ENCODE measurements at regions not wholly inside any gene's neighbourhood (a gene's known extent, or its start where the extent isn't known, plus 50 kb on each side); places are given as distances from the start of the nearest gene placed in this dataset.

DNA sequence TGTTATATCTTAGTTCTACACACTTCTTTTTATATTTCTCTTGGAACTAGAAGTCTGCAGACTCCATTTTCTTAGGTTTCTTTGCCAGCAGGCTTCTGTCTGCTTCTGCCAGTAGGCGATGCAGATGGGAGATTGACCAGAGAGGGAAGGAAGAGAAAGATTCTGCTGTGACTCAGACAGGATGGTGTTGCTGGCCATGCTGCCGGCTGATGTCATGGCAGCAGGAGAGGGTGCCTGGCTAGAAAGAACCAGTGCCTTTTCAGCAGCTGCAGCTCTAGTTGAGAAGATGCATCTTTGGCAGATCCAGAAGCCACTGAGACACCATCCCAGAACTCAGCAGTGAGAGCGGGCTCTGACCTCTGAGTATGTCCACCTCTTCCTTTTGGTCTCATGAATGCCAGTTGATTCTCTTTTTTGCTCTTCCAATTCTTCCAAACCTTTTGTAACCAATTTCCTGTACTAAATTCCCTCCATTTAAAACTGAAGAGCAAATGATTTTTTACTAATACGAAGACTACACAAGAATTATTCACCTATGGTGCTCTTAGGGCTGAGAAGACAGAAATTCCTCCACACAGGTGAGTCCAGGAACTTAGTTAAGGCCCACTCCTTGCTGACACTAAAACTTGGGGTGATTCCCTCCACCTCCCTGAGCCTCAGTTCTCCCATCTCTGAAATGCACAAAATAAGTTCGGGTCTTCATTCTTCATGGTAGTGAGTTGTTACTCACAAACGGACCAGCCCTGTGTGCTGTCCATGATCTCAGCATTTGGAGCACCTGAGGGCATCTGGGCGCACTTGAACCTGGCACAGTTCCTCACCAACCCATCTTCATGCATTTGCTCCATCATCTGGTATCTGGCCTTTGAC lies 200.7 kb downstream of the MYCN start:
- no peak for DNase-seq

DNA sequence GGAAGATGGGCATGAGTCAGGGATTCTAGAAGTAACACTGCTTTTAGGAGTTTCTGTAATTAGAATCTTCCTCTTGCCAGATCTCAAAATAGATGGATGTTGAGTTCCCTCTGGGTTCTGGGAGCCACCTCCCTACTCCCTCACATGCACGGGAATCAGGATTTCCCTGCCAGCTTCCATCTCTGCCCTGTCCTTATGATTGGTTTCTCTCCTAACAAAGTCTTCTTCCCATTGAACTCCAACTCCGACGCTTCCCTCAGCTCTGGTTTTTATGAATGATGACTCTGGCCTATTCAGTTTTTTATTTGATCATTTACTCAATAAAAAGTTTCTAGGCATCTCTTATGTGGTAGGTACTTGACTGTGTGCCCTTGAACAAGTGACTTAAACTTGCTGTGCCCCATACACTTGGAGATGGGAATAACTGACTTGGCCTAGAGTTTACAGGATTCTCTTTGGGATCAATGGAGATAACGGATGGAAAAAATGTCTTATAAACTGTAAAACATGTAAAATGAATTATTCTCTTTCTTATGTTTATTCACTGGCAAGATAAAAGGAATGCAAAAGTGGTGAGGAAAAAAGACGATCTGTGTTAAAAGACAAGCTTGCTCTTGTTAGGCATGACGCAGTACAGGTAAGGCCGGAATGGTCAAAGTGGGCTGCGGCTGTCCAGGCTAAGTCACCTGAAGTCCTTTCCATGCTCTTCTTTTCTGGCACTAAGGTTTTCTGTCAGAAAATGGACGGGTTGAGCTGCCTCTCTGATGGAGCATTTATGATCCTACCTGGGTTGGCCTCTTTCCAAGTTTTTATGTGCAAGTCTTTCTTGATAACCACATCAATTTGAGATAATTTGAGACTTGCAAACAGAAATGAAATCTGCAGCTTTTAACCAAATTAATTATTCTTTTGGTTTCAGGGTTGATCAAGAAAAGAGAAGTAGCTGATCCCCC lies 199.6 kb downstream of the MYCN start:
- no peak for DNase-seq

DNA sequence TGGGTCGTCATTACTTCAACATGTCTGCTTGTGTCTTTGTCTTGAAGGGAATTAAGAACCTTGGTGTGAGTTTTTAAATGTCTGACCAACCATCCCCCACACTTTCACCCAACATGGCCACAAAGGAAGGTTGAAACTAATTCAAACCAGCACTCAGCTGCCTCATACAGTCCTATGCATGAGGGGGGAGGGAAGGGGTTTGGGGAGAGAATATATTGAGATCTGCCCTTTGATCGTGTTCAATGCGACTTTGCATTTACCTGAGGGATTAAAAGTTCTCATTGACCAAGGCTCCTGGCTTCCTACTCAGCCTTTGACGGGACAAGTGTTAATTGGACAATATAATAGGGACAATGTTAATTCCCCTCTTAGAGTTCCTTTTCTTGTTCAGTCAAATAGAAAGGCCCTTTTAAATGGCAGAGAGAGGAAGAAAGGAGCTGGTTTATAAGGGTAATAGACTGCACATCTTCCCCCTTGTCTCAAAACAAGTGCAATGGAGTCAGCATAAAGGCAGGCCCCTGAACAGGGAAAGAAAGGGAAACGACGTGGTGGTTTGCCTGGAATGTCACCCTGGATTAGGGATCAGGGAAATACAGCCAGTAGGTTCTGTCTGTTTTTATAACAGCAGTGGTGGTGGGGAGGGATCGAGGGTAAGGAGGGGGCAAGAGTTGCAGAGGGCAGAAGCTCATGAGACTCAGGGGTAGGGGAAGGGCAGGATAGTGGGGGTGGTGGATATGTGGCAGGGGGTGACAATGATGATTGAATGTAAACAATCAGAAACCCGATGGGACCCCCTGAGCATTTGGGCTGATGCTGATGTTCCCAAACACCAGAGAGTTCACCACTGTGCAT lies 198.7 kb downstream of the MYCN start:
- no peak for DNase-seq

DNA sequence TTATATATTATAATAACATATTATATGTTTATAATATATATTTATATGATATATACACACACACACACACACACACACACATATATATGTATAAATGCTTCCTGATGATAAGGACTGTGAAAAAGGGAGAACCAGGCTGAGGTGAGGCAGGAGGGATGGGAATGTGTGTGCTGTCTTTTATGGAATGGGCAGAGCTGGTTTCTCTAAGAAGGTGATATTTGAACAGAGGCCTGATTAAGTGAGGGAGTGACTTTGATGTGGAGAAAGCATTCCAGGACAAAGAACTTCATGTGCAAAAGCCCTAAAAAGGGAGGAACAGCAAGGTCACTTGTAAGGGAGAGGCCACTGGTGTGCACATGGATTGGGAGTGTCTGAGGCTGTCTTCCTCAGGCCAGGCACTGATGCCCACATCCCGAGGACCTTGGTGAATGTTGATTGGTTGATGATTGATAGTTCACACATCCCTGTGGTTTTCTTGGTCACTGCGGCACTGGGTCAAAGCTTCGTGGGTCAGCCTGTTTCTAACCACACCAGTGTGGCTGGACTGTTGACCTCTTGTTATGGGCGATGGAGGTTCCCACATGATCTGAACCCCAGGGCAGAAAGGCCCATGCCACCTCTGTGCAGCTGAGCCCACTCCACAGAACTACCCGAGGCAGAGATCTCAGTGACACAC lies 196.9 kb downstream of the MYCN start:
- no peak for DNase-seq

DNA sequence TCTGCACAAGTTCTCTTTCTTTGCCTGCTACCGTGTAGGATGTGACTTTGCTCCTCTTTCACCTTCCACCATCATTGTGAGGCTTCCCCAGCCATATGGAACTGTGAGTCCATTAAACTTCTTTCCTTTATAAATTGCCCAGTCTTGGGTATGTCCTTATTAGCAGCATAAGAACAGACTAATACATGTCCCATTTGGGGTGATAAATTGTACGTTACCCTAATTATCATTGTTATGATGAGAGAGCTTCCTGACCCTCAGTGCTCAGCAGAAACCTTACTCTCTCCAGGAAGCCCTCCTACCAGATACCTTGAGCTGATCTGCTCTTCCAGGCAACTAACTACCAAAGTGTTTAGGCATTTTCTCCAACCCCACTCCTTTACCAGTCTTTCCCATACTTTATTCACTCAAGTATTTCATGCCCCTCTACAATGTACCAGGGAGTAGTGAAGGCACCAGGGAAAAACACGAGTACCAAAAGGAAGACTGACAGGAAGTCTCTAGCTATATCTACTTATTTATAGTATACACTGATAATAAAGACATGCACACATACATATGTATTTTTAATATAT lies 196.2 kb downstream of the MYCN start:
- DNase-seq, result no peak

DNA sequence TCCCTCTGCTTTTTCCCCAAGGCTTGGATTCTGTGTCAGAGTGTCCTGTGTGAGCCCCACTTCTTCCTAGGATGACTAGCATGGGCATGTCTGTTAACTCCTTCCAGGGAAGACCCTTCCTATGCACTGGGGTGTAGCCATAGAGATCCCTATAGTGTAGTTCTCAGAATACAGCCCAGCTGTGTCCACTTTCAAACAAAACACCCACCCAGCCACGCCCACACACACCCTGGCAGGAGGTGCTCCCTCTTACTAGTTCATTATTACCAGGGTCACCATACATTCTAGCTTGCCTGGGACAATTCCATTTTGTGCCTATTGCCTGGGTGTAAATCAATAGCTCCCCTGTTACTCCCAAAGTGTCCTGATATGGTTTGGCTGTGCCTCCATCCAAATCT lies 195.6 kb downstream of the MYCN start:
- DNase-seq, result no peak

DNA sequence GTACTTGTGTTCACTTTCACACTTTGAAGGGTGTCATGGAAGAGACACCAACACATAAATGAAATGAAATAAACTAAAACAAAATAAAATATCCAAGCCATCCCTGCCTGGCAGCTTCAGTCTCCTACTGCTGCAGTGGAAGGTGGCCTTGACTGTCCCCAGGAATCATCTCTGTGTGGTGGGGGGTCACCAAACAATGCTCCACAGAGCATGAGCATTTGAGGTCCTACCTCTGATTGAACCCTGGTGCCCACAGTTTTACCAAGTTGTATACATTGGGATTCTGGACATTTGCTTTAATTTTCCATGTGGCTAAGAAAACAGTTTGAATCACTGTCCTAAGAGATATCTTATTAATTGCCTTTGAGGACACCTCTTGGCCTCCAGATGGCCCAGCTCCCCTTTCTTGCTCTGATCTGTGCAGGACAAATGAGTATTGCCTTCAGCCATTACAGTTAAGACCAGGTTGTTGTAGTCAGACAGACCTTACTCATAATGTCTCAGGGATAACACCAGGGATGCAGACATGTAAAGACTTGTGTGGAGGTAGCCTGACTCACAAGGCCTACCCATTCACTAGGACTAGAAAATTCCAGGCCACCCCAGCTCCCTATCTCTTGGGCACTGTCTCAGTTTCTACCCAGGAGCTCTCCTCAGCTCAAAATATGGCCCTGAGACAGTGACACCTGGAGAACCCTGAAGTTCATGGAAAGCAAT lies 195.0 kb downstream of the MYCN start:
- DNase-seq, result no peak

DNA sequence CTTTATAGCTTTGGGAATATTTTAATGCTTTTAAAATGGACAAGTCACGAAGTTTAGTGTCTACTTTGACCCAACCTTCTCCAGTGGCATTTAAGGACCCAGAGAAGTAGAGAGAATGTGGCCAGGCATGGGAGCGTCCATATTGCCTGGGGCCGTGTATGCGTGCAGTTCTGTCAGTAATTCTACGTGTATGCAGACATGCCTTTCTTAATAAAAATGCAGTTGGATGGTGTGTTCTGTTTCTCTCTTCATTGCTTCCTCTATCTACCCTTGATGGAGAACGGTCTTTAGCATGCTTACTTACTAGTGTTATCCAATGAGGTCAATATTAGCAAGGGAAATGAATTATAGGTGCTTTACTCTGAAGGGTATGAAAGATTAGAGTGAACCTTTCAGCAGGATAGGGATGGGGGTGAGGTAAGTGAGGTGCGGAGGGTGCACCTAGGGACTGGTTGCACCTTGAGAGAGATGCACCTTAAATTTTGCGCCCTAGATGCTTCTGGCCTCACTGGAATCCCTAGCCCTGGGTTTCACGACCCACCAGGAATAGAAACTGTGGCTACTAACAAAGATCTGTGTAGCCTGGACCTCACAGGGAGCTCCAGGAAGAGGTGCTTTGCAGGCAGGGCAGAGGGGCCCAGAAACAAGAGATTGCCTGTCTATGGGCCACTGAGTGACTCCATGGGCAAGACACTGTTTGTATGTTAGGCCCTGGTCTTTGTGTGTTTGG lies 194.3 kb downstream of the MYCN start:
- no peak for DNase-seq

DNA sequence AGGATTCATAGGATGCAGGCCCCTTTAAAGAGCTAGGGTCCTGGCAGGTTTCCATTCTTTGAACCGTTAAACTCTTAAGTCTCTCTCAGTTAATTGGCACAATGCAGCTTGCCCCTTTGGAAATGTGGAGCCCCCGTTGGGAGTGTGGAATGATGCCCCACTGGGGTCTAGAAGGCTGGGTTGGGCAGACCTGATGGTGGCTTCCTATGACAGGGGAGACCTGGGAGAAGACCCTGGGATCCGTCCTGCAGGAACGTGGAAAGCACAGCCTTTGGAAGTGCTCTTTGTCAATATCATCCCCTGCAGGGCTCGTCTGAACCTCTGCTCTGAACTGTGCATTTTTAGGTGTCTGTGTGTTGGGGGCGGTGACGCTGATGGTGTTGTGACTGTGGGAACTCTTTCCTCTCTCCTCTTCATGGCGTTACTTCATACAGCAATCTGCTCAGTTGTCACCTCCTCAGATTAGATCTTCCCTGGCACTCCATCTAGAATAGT lies 190.6 kb downstream of the MYCN start:
- DNase-seq, result no peak

DNA sequence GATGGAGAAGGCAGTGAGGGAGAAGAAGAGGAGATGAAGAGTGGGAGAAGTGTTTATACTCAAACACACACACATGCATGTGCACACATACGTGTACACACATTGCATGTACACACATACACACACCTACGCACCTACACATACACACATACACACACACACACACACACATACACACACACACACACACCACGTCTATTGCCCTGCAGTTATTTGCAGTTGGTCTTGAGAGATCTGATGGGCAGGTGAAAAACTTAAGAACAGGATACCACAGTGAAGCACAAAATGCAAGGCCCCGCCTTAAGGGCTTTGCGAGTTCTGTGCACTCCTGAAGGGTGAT lies 190.2 kb downstream of the MYCN start:
- DNase-seq, result no peak

DNA sequence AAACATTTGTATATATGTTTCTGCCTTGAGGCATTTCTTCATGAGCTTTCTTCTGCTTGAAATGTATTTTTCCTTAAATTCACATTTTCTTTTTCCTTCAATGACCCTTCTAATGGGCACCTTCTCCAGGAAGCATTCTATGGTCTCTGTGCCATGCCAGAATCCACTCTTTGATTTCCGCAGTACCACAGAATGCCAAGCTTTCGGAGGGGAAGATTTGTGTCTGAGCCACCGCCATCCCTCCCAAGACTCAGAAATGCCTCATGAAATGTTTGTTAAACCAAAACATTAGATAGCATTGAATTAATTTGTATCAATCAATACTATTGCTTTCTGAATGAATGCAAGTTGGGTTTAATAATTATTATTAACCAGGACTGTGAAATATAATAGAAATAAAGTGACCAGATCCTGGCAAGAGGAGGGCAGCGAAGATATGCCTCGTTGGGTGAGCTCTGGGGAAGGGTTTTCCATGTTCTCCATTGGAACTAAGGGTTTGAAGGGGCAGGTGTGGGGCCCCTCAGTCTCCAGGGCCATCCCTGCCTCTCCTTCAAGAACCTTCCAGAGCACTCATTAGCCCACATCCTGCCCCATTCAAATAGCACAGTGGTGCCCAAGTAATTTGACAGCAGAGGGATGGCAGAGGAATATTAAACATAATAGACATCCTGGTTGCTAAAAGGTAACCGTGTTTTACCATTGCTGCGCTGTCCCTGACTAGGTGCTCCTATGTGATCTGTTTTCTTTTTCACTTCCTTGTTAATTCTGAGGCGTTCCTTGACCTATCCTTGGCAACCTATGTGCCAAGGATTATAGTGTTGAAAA lies 189.6 kb downstream of the MYCN start:
- DNase-seq, result no peak

DNA sequence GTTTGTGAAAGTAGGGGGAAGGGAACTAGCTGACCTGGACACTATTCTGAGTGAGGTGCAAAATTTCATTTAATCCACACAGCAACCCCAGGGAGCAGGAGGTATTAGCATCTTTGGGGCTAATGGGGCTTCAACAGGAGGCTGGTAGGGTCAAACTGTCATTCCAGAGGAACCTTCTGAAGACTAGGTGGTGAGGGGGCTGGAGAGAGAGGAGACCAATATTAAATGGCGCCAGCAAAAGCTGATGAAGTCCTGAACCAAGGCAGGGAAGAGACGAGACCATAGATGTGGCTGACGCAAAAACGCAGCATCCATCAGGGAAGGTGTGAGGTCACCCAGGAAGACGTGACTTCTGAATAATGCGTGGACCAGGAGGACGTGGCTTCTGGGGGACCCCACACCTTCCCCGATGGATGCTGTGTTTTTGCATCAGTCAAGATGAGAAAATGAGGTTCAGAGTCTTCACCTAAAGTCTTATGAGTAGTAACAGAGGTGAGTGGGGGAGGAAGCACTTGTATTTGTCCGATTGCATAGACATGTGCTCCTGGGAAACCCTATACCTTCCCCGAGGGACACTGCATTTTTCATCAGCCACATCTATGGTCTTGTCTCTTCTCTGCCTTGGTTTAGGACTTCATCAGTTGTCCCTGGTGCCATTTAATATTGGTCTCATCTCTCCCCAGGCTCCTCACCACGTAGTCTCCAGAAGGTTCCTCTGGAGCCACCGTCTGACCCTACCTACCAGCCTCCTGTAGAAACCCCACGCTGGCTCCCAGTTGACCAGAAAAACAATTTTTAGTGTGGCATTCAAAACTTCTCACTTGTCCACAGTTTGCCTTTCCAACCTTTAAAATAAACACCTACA lies 188.6 kb downstream of the MYCN start:
- no peak for DNase-seq

DNA sequence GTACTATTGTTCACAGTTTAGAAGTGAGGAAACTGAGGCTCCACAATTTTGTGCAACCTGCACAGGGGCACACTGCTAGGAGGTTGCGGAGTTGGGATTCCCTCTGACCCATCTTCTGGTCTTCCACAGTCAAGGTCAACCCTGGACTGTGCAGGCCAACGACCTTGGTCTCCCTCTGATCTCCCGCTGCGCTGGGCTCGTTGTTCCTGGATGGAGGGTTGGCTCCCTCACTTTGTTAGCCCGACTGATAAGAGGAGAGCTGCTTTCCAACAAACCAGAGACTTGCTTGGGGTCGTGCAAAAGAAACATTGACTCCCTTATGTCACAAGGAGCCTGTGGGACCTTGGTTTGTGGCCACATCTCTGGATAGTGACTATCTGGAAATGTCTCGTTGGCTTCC lies 187.6 kb downstream of the MYCN start:
- DNase-seq, result no peak

DNA sequence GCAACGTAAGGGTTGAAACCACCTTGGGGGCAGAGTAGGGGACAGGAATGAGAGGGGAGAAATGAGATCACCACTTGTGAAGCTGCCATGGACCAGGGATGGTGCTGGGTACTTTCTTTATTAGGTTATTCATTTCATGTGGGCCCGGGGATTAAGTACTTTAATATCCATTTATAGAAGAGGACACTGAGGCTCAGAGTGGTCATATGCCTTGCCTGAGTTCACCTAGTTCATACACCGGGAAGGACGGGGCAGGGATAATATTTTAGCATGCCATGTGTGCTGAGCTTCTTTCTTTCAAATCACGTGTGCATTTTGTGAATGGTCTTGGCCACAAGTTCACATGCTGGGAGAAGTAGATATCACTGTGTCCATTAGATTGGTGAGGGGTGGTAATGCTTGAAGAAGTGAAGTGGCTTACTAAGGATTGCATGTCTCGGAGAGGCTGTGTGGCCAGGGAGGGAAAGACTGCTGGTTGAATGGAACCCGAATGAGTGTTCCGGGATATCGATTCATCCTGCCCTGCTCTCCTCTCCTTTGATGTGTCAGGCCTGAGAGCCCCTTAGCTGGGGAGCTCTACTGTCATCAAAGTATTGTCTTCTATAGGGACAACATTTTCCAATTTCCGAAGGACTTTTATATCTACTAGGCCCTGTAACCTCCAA lies 187.1 kb downstream of the MYCN start:
- DNase-seq, result no peak

DNA sequence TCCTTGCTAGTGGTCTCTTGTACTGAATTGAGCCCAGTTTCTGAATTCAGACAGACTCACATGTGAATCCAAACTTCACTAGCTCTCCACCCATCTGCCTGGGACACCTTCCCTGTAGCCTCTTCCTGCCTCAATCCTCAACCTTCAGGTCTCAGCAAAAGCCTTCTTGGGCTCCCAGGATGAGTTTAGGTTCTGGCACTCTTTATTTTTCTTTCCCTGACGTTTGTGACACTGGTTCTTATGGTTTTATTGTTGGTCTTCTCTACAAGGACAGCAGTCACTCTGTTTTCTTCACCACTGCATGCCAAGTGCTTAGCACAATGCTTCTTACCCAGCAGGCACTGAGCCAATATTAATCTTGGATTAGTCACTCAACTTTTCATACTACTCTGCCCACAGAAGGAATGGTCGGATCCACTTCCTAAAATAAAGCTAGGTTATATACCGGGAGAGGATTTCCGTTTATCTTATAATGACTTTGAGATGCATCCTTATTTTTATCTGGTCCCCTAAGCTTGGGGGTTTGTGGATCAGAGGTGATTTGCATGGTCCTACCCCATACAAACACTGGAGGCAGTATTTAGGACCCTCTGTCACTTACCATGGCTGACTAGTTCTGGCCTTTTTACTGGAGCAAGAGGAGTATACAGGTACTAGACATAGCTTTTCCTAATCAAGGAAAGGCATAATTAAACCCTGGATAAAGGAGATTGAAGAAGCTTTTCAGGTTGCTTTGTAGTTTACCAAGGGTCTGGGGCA lies 186.3 kb downstream of the MYCN start:
- DNase-seq, result peak; percentile 16

DNA sequence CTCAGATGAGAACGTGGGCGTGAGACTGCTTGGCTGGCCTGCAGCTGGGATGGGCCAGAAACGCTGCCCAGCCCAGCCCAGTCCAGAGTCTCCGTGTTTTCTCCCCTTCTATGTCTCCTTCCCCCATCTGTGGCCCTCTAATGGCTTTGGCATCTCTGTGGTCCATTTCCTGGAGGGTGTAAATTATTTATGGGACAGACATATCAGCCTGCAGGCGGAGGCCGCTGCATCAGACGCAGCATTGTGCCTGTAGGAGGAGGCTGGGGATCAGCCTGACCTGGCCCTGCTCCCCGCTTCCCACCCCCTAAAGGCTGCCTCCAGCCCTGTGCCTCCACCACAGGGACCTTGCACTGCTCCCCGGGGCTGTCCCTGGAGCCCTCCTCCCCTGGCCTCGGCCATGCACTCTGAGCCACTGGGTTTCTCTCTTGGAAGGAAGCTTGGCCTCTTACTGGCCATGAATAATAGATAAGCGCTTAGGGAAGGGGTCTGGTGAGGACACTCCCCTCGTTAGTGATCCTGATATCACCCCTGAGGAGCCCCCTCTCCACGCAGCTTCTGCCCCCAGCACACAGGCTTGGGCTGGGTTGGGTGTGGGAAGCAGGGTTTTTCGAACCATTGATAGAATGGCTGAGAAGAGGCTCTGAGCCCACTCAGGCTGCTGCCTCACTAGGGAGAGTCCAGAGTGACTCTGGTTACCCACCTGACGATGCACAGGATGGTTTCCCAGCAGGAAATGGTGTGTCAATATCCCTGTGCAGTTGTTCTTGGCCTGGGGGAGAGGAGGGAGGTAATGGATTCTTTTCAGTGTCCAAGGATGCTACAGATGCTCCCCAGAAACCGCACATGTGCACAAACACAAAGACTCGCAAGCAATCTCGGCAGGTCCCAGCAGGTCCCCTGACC lies 185.5 kb downstream of the MYCN start:
- DNase-seq, result no peak
